ENCODE measurements at regions not wholly inside any gene's neighbourhood (a gene's known extent, or its start where the extent isn't known, plus 50 kb on each side); places are given as distances from the start of the nearest gene placed in this dataset.

- peaks cover 10 to 24% (median 12%) of the 10 kb centered on the region in 3 experiments; a peak in 6 of 7 replicates for H3K36me3 Mint-ChIP-seq (ENCODE audit: insufficient read depth in 1 of 3, low read depth in 3 of 3)
- H3K4me3 Mint-ChIP-seq: no peak overlapping the region
- peaks cover 28 to 51% of the 10 kb centered on the region in 2 experiments for H3K9me3 Mint-ChIP-seq
- Histone ChIP-seq H2BK15ac (ENCODE audit: low read depth, low read length) (no peak overlapping the region), H4K20me1 (ENCODE audit: control insufficient read depth, insufficient read depth, insufficient read length) (no peaks in the 10 kb centered on the region), H3K4me2 (ENCODE audit: insufficient read depth, insufficient read length, low read length) (no peak overlapping the region), H3K9me3 (ENCODE audit: control insufficient read depth, low read depth, low read length) (no peaks in the 10 kb centered on the region), H3T11ph (ENCODE audit: low read length) (no peak overlapping the region), H3K27ac (ENCODE audit: insufficient read length, low read depth, low read length) (no peak overlapping the region), H3K79me1 (ENCODE audit: insufficient read depth, low read depth, low read length, poor library complexity, severe bottlenecking) (no peaks in the 10 kb centered on the region), H2AFZ (ENCODE audit: low read length) (no peak overlapping the region), H3K4me1 (ENCODE audit: insufficient read depth, low read length) (no peaks in the 10 kb centered on the region), H2BK120ac (ENCODE audit: low read depth, low read length, poor library complexity, severe bottlenecking) (no peak overlapping the region), H2BK20ac (ENCODE audit: low read depth, low read length, poor library complexity, severe bottlenecking) (no peak overlapping the region), H2BK5ac (ENCODE audit: insufficient read length, low read length) (no peak overlapping the region), H3K56ac (ENCODE audit: insufficient read length, low read depth, low read length) (no peak overlapping the region), H3K23me2 (ENCODE audit: insufficient read length, low read depth, low read length, poor library complexity, severe bottlenecking) (no peaks in the 10 kb centered on the region), H2BK12ac (ENCODE audit: insufficient read length, low read depth, low read length) (no peak overlapping the region), H4K5ac (ENCODE audit: insufficient read length, low read depth, low read length) (no peak overlapping the region), H3K9ac (ENCODE audit: extremely low read depth, insufficient read length, low read length) (no peak overlapping the region), H3K18ac (ENCODE audit: insufficient read length, low read depth, low read length) (no peak overlapping the region), H3K79me2 (ENCODE audit: insufficient read depth, low read length) (no peaks in the 10 kb centered on the region), H3K14ac (ENCODE audit: insufficient read depth, low read length) (no peak overlapping the region), H3K27me3 (ENCODE audit: insufficient read depth, low read length) (no peaks in the 10 kb centered on the region), H4K91ac (ENCODE audit: insufficient read length, low read depth, low read length) (no peak overlapping the region), H3K23ac (ENCODE audit: insufficient read length, low read depth, low read length) (no peak overlapping the region), H2AK5ac (ENCODE audit: insufficient read length, low read length) (no peak overlapping the region), H3K4ac (ENCODE audit: low read depth, low read length) (no peak overlapping the region), H4K8ac (replicated peaks; ENCODE audit: insufficient read length, low read depth, low read length) (no peak overlapping the region)
- no peaks in the 10 kb centered on the region; the same call in 1 of the 2 replicates for H3K27me3 Mint-ChIP-seq (ENCODE audit: low read depth)
- no peak for DNase-seq
- TF ChIP-seq CTCF (conservative IDR thresholded peaks at IDR 0.05): no peak
- no peaks in the 10 kb centered on the region for H3K4me1 Mint-ChIP-seq
- no peak overlapping the region for H3K27ac Mint-ChIP-seq
- no CpG with 5 or more reads among the region's 1 CpG for WGBS (ENCODE audit: extremely low coverage, insufficient read length, low lambda C conversion rate)
Observed at GRCh38 chr3:180770639-180771038, 91.3 kb upstream of the CCDC39 start.
